Heart left ventricle (tissue), 16 donors: ENCODE measurements at regions not wholly inside any gene's neighbourhood (a gene's known extent, or its start where the extent isn't known, plus 50 kb on each side); places are given as distances from the start of the nearest gene placed in this dataset.

Experiments
- ATAC-seq, 4 donors: fragments of 200-7000 bp; cut with Tn5 transposase; one replicate each; pipeline ENCODE4 v1.9.1; 2020 to 2022; ENCODE audit warnings: moderate library complexity in 4 of 4, mild to moderate bottlenecking in 3 of 4, moderate number of reproducible peaks in 1 of 4
- DNase-seq, 5 donors: peaks; one replicate each; pipeline ENCODE4 v3.0.0-alpha.2; 2020
- H3K27ac ChIP-seq, 12 donors: fragments of 200-600 bp; sonication (generic) in 4 of 12; one replicate each; pipeline versions ENCODE4 v1.5.0 to v1.8.0; 2016 to 2022; ENCODE audit warnings: mild to moderate bottlenecking in 2 of 12
- H3K27me3 ChIP-seq, 9 donors: fragments of 200-600 bp; sonication (generic) in 2 of 9; one replicate each; pipeline versions ENCODE4 v1.5.1 to v1.8.0; 2016 to 2022; ENCODE audit warnings: mild to moderate bottlenecking in 3 of 9
- H3K36me3 ChIP-seq, 9 donors: fragments of 200-600 bp; sonication (generic) in 2 of 9; one replicate each; pipeline versions ENCODE4 v1.5.0 to v1.8.0; 2018 to 2022; ENCODE audit warnings: mild to moderate bottlenecking in 2 of 9
- H3K4me1 ChIP-seq, 12 donors: fragments of 200-600 bp; sonication (generic) in 4 of 12; one replicate each; pipeline versions ENCODE4 v1.5.0 to v1.8.0; 2016 to 2022; ENCODE audit warnings: mild to moderate bottlenecking in 3 of 12
- H3K4me3 ChIP-seq, 12 donors: fragments of 200-600 bp; sonication (generic) in 4 of 12; one replicate each; pipeline versions ENCODE4 v1.5.0 to v1.8.0; 2017 to 2022; ENCODE audit warnings: mild to moderate bottlenecking in 9 of 12, moderate library complexity in 4 of 12
- H3K9me3 ChIP-seq, 12 donors: fragments of 200-600 bp; sonication (generic) in 4 of 12; one replicate each; pipeline versions ENCODE4 v1.5.0 to v1.8.0; 2016 to 2022; ENCODE audit warnings: mild to moderate bottlenecking in 1 of 12
- CTCF ChIP-seq, 12 donors: fragments of 200-600 bp; sonication (generic) in 4 of 12; IDR thresholded peaks; one replicate each; pipeline versions ENCODE4 v1.5.0 to v1.8.0; 2018 to 2022; ENCODE audit warnings: antibody characterized with exemption in 12 of 12, mild to moderate bottlenecking in 5 of 12
- POLR2A ChIP-seq, 2 donors: fragments of 450-650 bp; IDR thresholded peaks; one replicate each; pipeline ENCODE4 v1.6.1; 2017; ENCODE audit warnings: antibody characterized with exemption in 2 of 2, mild to moderate bottlenecking in 2 of 2, moderate library complexity in 2 of 2
- whole genome bisulfite sequencing, 4 donors: extraction: QIAGEN DNeasy Blood & Tissue Kit in 2 of 4; methylation state at CpG; one replicate each; pipeline versions ENCODE4 v1.1.5 to v1.1.7; 2013 to 2018; 5-methylcytosine and 5-hydroxymethylcytosine counted together
- intact Hi-C, 10 donors: fragments of 100-400 bp; cut with DNase I; formaldehyde crosslinking; loops; one replicate each; pipeline versions ENCODE4 v1.11.1 to v1.14.2; 2022
- donor health status: ischemic (EF 13 %, LVEDD 7.1; RV severe dilation, severe dysfunction).
- donor health status: healthy with polysubstance abuse.
- donor health status: DM: no; HTN: yes; CAD: no.
- donor health status: DM: no; HTN: no; CAD: no.
- donor health status: ischemic (EF 25% LVEDD 6.9; RV normal size, moderate dysfunction).
- donor health status: ischemic (EF 25% LVEDD 5.7; RV mildly dilated, moderate dysfunction).
- donor health status: healthy.
- donor health status: DM: yes; HTN: yes; CAD: no.
- donor health status: ischemic (EF 35%, LVEDD 5.7; RV mildly dilated, moderate dysfunction).
- donor health status: nonischemic (EF 11% LVEDD 7.7; RV severe dilation, severe dysfunction).
- donor health status: DM: yes; HTN: yes; CAD: no.
- donor health status: PGD.
- donor health status: ischemic (EF 29% LVEDD 5.4; RV normal size, mild dysfunction).
- donor health status: nonischemic (EF 23%, LVEDD 6.1; RV moderate dilation, normal function).

GRCh38 chr10:61110188-61110844 is 166.3 kb upstream of the RHOBTB1 start:
- no peaks in the 10 kb centered on the region for H3K36me3 ChIP-seq
- no peaks in the 10 kb centered on the region for H3K27me3 ChIP-seq
- DNase-seq, result no peak
- no peak overlapping the region for H3K27ac ChIP-seq
- H3K9me3 ChIP-seq, result no peaks in the 10 kb centered on the region
- WGBS, 4 donors, result 67 to 78% (median 74%) methylated on average over 1 of the region's 1 CpG
- ATAC-seq, result no peak
- TF ChIP-seq POLR2A (IDR thresholded peaks at IDR 0.05), result no peak
- TF ChIP-seq CTCF (IDR thresholded peaks at IDR 0.05), result no peak
- intact Hi-C loops, result no loop called here
- H3K4me3 ChIP-seq, result no peak overlapping the region
- no peaks in the 10 kb centered on the region for H3K4me1 ChIP-seq

- Histone ChIP-seq H3K27ac (no peak overlapping the region), H3K9me3 (no peaks in the 10 kb centered on the region), H3K4me3 (no peak overlapping the region), H3K4me1 (no peaks in the 10 kb centered on the region), H3K36me3 (no peaks in the 10 kb centered on the region), H3K27me3 (no peaks in the 10 kb centered on the region)
- WGBS, 4 donors, result 88 to 93% (median 89%) methylated on average over 3 of the region's 3 CpGs
- ATAC-seq (no peak), DNase-seq (no peak)
- intact Hi-C loops, result no loop called here
- TF ChIP-seq CTCF (IDR thresholded peaks at IDR 0.05) (no peak), POLR2A (IDR thresholded peaks at IDR 0.05) (no peak)
Observed at GRCh38 chr10:61108915-61109314, 164.9 kb upstream of the RHOBTB1 start.

GRCh38 chr10:61100887-61101286 is 156.9 kb upstream of the RHOBTB1 start:
- DNase-seq, result no peak
- no peaks in the 10 kb centered on the region for H3K36me3 ChIP-seq
- H3K27me3 ChIP-seq, result no peaks in the 10 kb centered on the region
- H3K27ac ChIP-seq, result no peak overlapping the region
- WGBS, 4 donors, result 69 to 74% (median 73%) methylated on average over 5 of the region's 5 CpGs
- no peak overlapping the region for H3K4me3 ChIP-seq
- peaks cover 0 to 6% (median 0%) of the 10 kb centered on the region in 12 donors for H3K4me1 ChIP-seq
- ATAC-seq, result no peak
- TF ChIP-seq POLR2A (IDR thresholded peaks at IDR 0.05), result no peak
- no peak for TF ChIP-seq CTCF (IDR thresholded peaks at IDR 0.05)
- intact Hi-C loops, result no loop called here
- no peaks in the 10 kb centered on the region for H3K9me3 ChIP-seq

GRCh38 chr10:61099756-61100155 is 155.8 kb upstream of the RHOBTB1 start:
- no peak overlapping the region for H3K4me3 ChIP-seq
- WGBS, 4 donors, result 71 to 85% (median 78%) methylated on average over 4 of the region's 4 CpGs
- ATAC-seq (no peak), DNase-seq (no peak)
- no peak overlapping the region for H3K27ac ChIP-seq
- intact Hi-C loops, result no loop called here
- no peaks in the 10 kb centered on the region for H3K36me3 ChIP-seq
- H3K9me3 ChIP-seq, result peaks cover 0 to 6% (median 0%) of the 10 kb centered on the region in 12 donors
- H3K27me3 ChIP-seq, result peaks cover 0 to 3% (median 0%) of the 10 kb centered on the region in 9 donors
- TF ChIP-seq POLR2A (IDR thresholded peaks at IDR 0.05) (no peak), CTCF (IDR thresholded peaks at IDR 0.05) (no peak)
- peaks cover 0 to 6% (median 0%) of the 10 kb centered on the region in 12 donors for H3K4me1 ChIP-seq
